IMR-90 (cell line): ENCODE measurements at regions not wholly inside any gene's neighbourhood (a gene's known extent, or its start where the extent isn't known, plus 50 kb on each side); places are given as distances from the start of the nearest gene placed in this dataset.

Experiments
- ATAC-seq: fragments of 200-7000 bp; cut with Tn5 transposase; 2 replicates; pipeline ENCODE4 v1.9.1; 2020; ENCODE audit warnings: low read depth, mild to moderate bottlenecking, moderate library complexity
- BruUV-seq: library from RNA; stranded (reverse); fragments of 400-500 nt; replicated peaks from 2 replicates; lab custom pipeline; 2021; lab: Mats Ljungman, UMichigan
- CTCF ChIA-PET: fragments of 300-600 bp; formaldehyde crosslinking; extraction: SDS; loops from one replicate; lab custom pipeline; 2021; ENCODE audit warnings: antibody characterized with exemption; lab: Yijun Ruan, JAX
- POLR2A ChIA-PET: fragments of 300-600 bp; sonication (Branson Sonifier 250); formaldehyde crosslinking; loops from one replicate; lab custom pipeline; 2022; ENCODE audit warnings: antibody characterized with exemption; ENCODE audit not compliant: unreplicated experiment; lab: Charles Lee
- DNase-seq: peaks from one replicate; pipeline ENCODE4 v3.0.0; 2013
- H2AFZ ChIP-seq: replicated peaks from 2 replicates; pipeline ENCODE3; 2013; ENCODE audit warnings: low read length, mild to moderate bottlenecking; ENCODE audit not compliant: poor library complexity
- H2AK5ac ChIP-seq: 2 replicates; pipeline ENCODE4 v1.6.1; 2013; ENCODE audit warnings: low read depth, low read length, inconsistent platforms
- H2AK9ac ChIP-seq: replicated peaks from 2 replicates; pipeline ENCODE3; 2013; ENCODE audit warnings: mild to moderate bottlenecking, low read depth, low read length, moderate library complexity; ENCODE audit not compliant: poor library complexity
- H2BK120ac ChIP-seq: 2 replicates; pipeline ENCODE4 v1.6.1; 2013; ENCODE audit warnings: low read depth, low read length, inconsistent platforms
- H2BK15ac ChIP-seq: 3 replicates; pipeline ENCODE4 v1.6.1; 2013; ENCODE audit warnings: low read depth, low read length, inconsistent platforms
- H2BK20ac ChIP-seq: 2 replicates; pipeline ENCODE4 v1.6.1; 2013; ENCODE audit warnings: low read depth, mild to moderate bottlenecking, inconsistent platforms, low read length, moderate library complexity
- H2BK5ac ChIP-seq: 2 replicates; pipeline ENCODE4 v1.6.1; 2013; ENCODE audit warnings: mild to moderate bottlenecking, low read depth, low read length, inconsistent platforms; ENCODE audit not compliant: poor library complexity, severe bottlenecking
- H3K14ac ChIP-seq: replicated peaks from 2 replicates; pipeline ENCODE4 v1.6.1; 2013; ENCODE audit warnings: low read depth, low read length, inconsistent platforms
- H3K18ac ChIP-seq: 2 replicates; pipeline ENCODE4 v1.6.1; 2013; ENCODE audit warnings: low read depth, low read length, control low read depth
- H3K23ac ChIP-seq: 2 replicates; pipeline ENCODE4 v1.6.1; 2013; ENCODE audit warnings: low read depth, low read length, inconsistent platforms
- H3K27ac ChIP-seq: 2 replicates; pipeline ENCODE4 v1.5.1; 2013; ENCODE audit warnings: mild to moderate bottlenecking, control low read depth, low read length; ENCODE audit not compliant: insufficient read depth
- H3K27me3 ChIP-seq: 2 replicates; pipeline ENCODE4 v1.6.1; 2013; ENCODE audit warnings: low read length; ENCODE audit not compliant: control insufficient read depth, insufficient read depth
- H3K36me3 ChIP-seq: 2 replicates; pipeline ENCODE4 v1.6.1; 2013; ENCODE audit warnings: low read length, mixed read lengths; ENCODE audit not compliant: control insufficient read depth, insufficient read depth
- H3K4ac ChIP-seq: 2 replicates; pipeline ENCODE4 v1.6.1; 2013; ENCODE audit warnings: low read depth, low read length, inconsistent platforms
- H3K4me1 ChIP-seq: 2 replicates; pipeline ENCODE4 v1.6.1; 2013; ENCODE audit warnings: low read length, mixed read lengths; ENCODE audit not compliant: control insufficient read depth, insufficient read depth
- H3K4me2 ChIP-seq: 2 replicates; pipeline ENCODE4 v1.6.1; 2013; ENCODE audit warnings: low read depth, mild to moderate bottlenecking, control low read depth, low read length, moderate library complexity
- H3K4me3 ChIP-seq: 2 replicates; pipeline ENCODE4 v1.5.1; 2013; ENCODE audit warnings: low read depth, mild to moderate bottlenecking, control low read depth, low read length, moderate library complexity; ENCODE audit not compliant: insufficient read depth
- H3K56ac ChIP-seq: 2 replicates; pipeline ENCODE4 v1.6.1; 2013; ENCODE audit warnings: low read length, inconsistent platforms; ENCODE audit not compliant: insufficient read depth; ENCODE audit errors: extremely low read depth
- H3K79me1 ChIP-seq, 2 experiments: 2 replicates each; pipeline ENCODE4 v1.6.1; 2013; ENCODE audit warnings: low read length in 2 of 2, inconsistent platforms in 1 of 2, low read depth in 1 of 2
- H3K9ac ChIP-seq: 2 replicates; pipeline ENCODE4 v1.6.1; 2013; ENCODE audit warnings: low read depth, low read length, control low read depth
- H3K9me1 ChIP-seq: 2 replicates; pipeline ENCODE4 v1.6.1; 2013; ENCODE audit warnings: low read length, inconsistent platforms; ENCODE audit not compliant: insufficient read depth
- H3K9me3 ChIP-seq: 2 replicates; pipeline ENCODE4 v1.6.1; 2013; ENCODE audit warnings: low read length; ENCODE audit not compliant: control insufficient read depth, insufficient read depth
- H4K20me1 ChIP-seq: 2 replicates; pipeline ENCODE4 v1.6.1; 2013; ENCODE audit warnings: low read length, inconsistent platforms; ENCODE audit not compliant: insufficient read depth
- H4K5ac ChIP-seq: 2 replicates; pipeline ENCODE4 v1.6.1; 2013; ENCODE audit warnings: mild to moderate bottlenecking, low read depth, low read length, control low read depth
- H4K8ac ChIP-seq, 2 experiments: 2 replicates each; pipeline ENCODE4 v1.6.1; 2013; ENCODE audit warnings: low read depth in 2 of 2, low read length in 2 of 2, control low read depth in 1 of 2, inconsistent platforms in 1 of 2
- H4K91ac ChIP-seq: 2 replicates; pipeline ENCODE4 v1.6.1; 2013; ENCODE audit warnings: low read depth, low read length, inconsistent platforms; ENCODE audit not compliant: insufficient read depth
- CEBPB ChIP-seq: IDR thresholded peaks from 2 replicates; pipeline ENCODE4 v1.6.1; 2012; ENCODE audit warnings: low read depth, low read length, improper control_type of control experiment
- CHD1 ChIP-seq: IDR thresholded peaks from 2 replicates; pipeline ENCODE4 v1.6.1; 2012; ENCODE audit warnings: low read depth, low read length, improper control_type of control experiment
- CTCF ChIP-seq: conservative IDR thresholded peaks from 2 replicates; pipeline ENCODE4 v1.5.1; 2012; ENCODE audit warnings: mild to moderate bottlenecking, low read depth, low read length, improper control_type of control experiment
- MAZ ChIP-seq: IDR thresholded peaks from 2 replicates; pipeline ENCODE4 v1.6.1; 2012; ENCODE audit warnings: low read depth, mild to moderate bottlenecking, low read length, improper control_type of control experiment, moderate library complexity, borderline replicate concordance
- POLR2A ChIP-seq: IDR thresholded peaks from 2 replicates; pipeline ENCODE4 v1.6.1; 2012; ENCODE audit warnings: mild to moderate bottlenecking, low read depth, low read length
- RFX5 ChIP-seq: IDR thresholded peaks from 2 replicates; pipeline ENCODE4 v1.8.0; 2012; ENCODE audit warnings: low read depth, mild to moderate bottlenecking, low read length, moderate library complexity
- USF2 ChIP-seq: fragments of 150-350 bp; IDR thresholded peaks from 2 replicates; pipeline ENCODE4 v1.6.1; 2017; ENCODE audit warnings: mild to moderate bottlenecking, antibody characterized with exemption, low read length, low read depth
- WGBS, 2 experiments: methylation state at CpG; one replicate each; pipeline versions ENCODE4 v1.1.5 to v1.1.7; 2013; ENCODE audit warnings: missing lambda C conversion rate in 2 of 2; ENCODE audit not compliant: insufficient read length in 1 of 2; ENCODE audit errors: extremely low coverage in 2 of 2; 5-methylcytosine and 5-hydroxymethylcytosine counted together
- dilution Hi-C: fragments of 300-500 bp; cut with HindIII; formaldehyde crosslinking; loops from one replicate; pipeline ENCODE4 v1.14.3; 2018; ENCODE audit warnings: low sequenced_read_pairs; ENCODE audit not compliant: unreplicated experiment
- in situ Hi-C: fragments of 300-500 bp; cut with MboI; formaldehyde crosslinking; loops from 3 replicates; pipeline ENCODE4 v1.14.3; 2019; ENCODE audit warnings: low sequenced_read_pairs, inconsistent platforms, mixed read lengths
- intact Hi-C: fragments of 100-400 bp; cut with micrococcal nuclease; formaldehyde crosslinking; loops from 2 replicates; pipeline ENCODE4 v1.10.0; 2022

GRCh38 chr4:30068234-30068633, 651.9 kb upstream of the PCDH7 start:
- Histone ChIP-seq H3K18ac (no peak overlapping the region), H2AK5ac (no peak overlapping the region), H3K23ac (no peak overlapping the region), H3K4me3 (no peak overlapping the region), H3K9ac (no peak overlapping the region), H3K56ac (no peak overlapping the region), H4K20me1 (no peaks in the 10 kb centered on the region), H3K4me1 (no peaks in the 10 kb centered on the region), H2AK9ac (no peak overlapping the region), H3K9me3 (no peaks in the 10 kb centered on the region), H4K91ac (no peak overlapping the region), H4K5ac (no peak overlapping the region), H2BK5ac (no peak overlapping the region), H2BK20ac (no peak overlapping the region), H3K14ac (no peak overlapping the region), H3K79me1 (no peaks in the 10 kb centered on the region), H3K4me2 (no peak overlapping the region), H3K9me1 (no peaks in the 10 kb centered on the region), H4K8ac (no peak overlapping the region), H2BK120ac (no peak overlapping the region), H3K27ac (no peak overlapping the region), H3K27me3 (no peaks in the 10 kb centered on the region), H3K36me3 (no peaks in the 10 kb centered on the region), H2AFZ (no peak overlapping the region), H3K4ac (no peak overlapping the region), H2BK15ac (no peak overlapping the region)
- in situ Hi-C loops, result no loop called here
- 20% methylated on average over 1 of the region's 1 CpG; no CpG with 5 or more reads in 1 of the 2 experiments for WGBS, 2 experiments
- ATAC-seq (no peak), DNase-seq (no peak)
- TF ChIP-seq CEBPB (no peak), POLR2A (no peak), CHD1 (no peak), MAZ (no peak), USF2 (no peak), RFX5 (no peak), CTCF (no peak)
- intact Hi-C loops, result no loop called here
- ChIA-PET POLR2A (no interaction called here), CTCF (no interaction called here)
- dilution Hi-C loops, result no loop called here
- no TSS peak for BruUV-seq
